AG09309 (cell line): ENCODE measurements at regions not wholly inside any gene's neighbourhood (a gene's known extent, or its start where the extent isn't known, plus 50 kb on each side); places are given as distances from the start of the nearest gene placed in this dataset.

Experiments
- DNase-seq: peaks from one replicate; pipeline ENCODE4 v3.0.0-alpha.2; 2010; ENCODE audit warnings: low read depth
- H3K4me3 ChIP-seq: 2 replicates; pipeline ENCODE4 v1.5.1; 2011; ENCODE audit warnings: mild to moderate bottlenecking, low read depth, low read length, moderate library complexity; ENCODE audit not compliant: control insufficient read depth
- TF ChIP-seq, protein P1 (sequence below): IDR thresholded peaks from 2 replicates; pipeline ENCODE4 v1.5.1; 2011; ENCODE audit warnings: mild to moderate bottlenecking, low read depth, low read length, inconsistent platforms; ENCODE audit not compliant: insufficient read depth, control insufficient read depth; ENCODE audit errors: missing control alignments

- no peak for DNase-seq
- TF ChIP-seq, protein P1, sequence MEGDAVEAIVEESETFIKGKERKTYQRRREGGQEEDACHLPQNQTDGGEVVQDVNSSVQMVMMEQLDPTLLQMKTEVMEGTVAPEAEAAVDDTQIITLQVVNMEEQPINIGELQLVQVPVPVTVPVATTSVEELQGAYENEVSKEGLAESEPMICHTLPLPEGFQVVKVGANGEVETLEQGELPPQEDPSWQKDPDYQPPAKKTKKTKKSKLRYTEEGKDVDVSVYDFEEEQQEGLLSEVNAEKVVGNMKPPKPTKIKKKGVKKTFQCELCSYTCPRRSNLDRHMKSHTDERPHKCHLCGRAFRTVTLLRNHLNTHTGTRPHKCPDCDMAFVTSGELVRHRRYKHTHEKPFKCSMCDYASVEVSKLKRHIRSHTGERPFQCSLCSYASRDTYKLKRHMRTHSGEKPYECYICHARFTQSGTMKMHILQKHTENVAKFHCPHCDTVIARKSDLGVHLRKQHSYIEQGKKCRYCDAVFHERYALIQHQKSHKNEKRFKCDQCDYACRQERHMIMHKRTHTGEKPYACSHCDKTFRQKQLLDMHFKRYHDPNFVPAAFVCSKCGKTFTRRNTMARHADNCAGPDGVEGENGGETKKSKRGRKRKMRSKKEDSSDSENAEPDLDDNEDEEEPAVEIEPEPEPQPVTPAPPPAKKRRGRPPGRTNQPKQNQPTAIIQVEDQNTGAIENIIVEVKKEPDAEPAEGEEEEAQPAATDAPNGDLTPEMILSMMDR, result no peak
- H3K4me3 ChIP-seq, result no peak overlapping the region
These were observed 135.0 kb downstream of the TAF11L14 start for GRCh38 chr5:17769277-17769676.

GRCh38 chr5:17772232-17772631 is 138.0 kb downstream of the TAF11L14 start:
- no peak for DNase-seq
- TF ChIP-seq, protein P1, result no peak
- no peak overlapping the region for H3K4me3 ChIP-seq

GRCh38 chr5:17785774-17786173 is 151.5 kb downstream of the TAF11L14 start:
- no peak overlapping the region for H3K4me3 ChIP-seq
- TF ChIP-seq, protein P1, result no peak
- DNase-seq, result no peak

- no peak overlapping the region for H3K4me3 ChIP-seq
- no peak for DNase-seq
- TF ChIP-seq, protein P1, result no peak
These were observed 154.1 kb downstream of the TAF11L14 start for GRCh38 chr5:17788351-17788750.

- TF ChIP-seq, protein P1, result no peak
- H3K4me3 ChIP-seq, result no peak overlapping the region
- DNase-seq, result no peak
These were observed 159.9 kb downstream of the TAF11L14 start for GRCh38 chr5:17794201-17794600.

GRCh38 chr5:17794815-17795214 is 160.6 kb downstream of the TAF11L14 start:
- H3K4me3 ChIP-seq, result no peak overlapping the region
- DNase-seq, result no peak
- TF ChIP-seq, protein P1, result no peak

DNA sequence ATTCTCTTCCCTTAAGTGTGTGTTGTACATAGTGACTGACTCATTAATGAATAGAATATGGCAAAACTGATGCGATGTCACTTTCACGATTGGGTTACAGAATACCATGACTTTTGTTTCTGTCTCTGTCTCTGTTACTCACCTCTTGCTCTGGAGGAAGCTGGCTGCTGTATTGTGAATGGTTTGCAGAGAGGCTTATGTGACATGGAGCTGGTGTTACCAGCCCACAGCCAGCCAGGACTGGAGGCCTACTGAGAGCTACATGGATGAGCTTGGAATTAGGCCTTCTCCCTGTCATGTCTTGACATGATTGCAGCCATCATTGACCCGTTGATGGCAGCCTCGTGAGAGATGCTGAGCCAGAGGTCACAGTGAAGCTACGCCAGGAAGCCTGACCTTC is 161.9 kb downstream of the TAF11L14 start:
- DNase-seq, result no peak

More for the DNA sequence above, 161.9 kb downstream of the TAF11L14 start:
- no peak overlapping the region for H3K4me3 ChIP-seq
- TF ChIP-seq, protein P1, result no peak
